Panc1 (cell line): ENCODE measurements at regions not wholly inside any gene's neighbourhood (a gene's known extent, or its start where the extent isn't known, plus 50 kb on each side); places are given as distances from the start of the nearest gene placed in this dataset.

Source experiments
- CTCF ChIP-seq: fragments of 450-650 bp; IDR thresholded peaks from 2 replicates; pipeline ENCODE4 v1.5.1; 2017; ENCODE audit warnings: mild to moderate bottlenecking
- POLR2AphosphoS5 ChIP-seq: IDR thresholded peaks from 2 replicates; pipeline ENCODE4 v1.6.1; 2012; ENCODE audit warnings: mild to moderate bottlenecking, low read depth, low read length, moderate library complexity
- REST ChIP-seq, 2 experiments: IDR thresholded peaks; 2 replicates each; pipeline ENCODE4 v1.6.1; 2011 to 2012; ENCODE audit warnings: low read depth in 2 of 2, control low read depth in 1 of 2, low read length in 1 of 2, mild to moderate bottlenecking in 1 of 2, moderate library complexity in 1 of 2; ENCODE audit not compliant: insufficient read depth in 1 of 2

- TF ChIP-seq POLR2AphosphoS5, result no peak
- TF ChIP-seq CTCF, result no peak
- no peak for TF ChIP-seq REST (IDR thresholded peaks at IDR 0.05; ENCODE audit: insufficient read depth in 1 of 2, low read depth in 2 of 2, low read length in 1 of 2)
Measured at GRCh38 chr12:89247541-89247942, 104.8 kb downstream of the DUSP6 start.
